ENCODE measurements at regions not wholly inside any gene's neighbourhood (a gene's known extent, or its start where the extent isn't known, plus 50 kb on each side); places are given as distances from the start of the nearest gene placed in this dataset.

DNA sequence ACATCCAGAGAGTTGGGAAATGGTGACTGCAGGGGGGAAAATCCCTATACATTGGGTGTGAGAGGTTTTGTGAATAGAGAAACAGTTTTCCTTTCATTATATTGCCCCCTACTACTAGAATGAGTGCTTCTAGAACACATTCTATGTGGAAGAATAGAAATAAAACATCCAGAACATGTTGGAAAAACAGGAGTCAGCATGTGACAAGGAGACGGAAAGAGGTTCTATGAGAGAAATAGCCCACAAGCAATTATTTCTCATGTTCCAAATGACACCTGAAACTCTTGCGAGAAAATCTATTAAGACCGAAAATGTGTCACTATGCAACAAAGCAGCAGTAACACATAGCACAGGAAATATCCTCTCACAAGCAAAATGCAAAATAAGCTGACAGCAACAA is 202.7 kb upstream of the SPOPL start:
- TF ChIP-seq, protein P1, sequence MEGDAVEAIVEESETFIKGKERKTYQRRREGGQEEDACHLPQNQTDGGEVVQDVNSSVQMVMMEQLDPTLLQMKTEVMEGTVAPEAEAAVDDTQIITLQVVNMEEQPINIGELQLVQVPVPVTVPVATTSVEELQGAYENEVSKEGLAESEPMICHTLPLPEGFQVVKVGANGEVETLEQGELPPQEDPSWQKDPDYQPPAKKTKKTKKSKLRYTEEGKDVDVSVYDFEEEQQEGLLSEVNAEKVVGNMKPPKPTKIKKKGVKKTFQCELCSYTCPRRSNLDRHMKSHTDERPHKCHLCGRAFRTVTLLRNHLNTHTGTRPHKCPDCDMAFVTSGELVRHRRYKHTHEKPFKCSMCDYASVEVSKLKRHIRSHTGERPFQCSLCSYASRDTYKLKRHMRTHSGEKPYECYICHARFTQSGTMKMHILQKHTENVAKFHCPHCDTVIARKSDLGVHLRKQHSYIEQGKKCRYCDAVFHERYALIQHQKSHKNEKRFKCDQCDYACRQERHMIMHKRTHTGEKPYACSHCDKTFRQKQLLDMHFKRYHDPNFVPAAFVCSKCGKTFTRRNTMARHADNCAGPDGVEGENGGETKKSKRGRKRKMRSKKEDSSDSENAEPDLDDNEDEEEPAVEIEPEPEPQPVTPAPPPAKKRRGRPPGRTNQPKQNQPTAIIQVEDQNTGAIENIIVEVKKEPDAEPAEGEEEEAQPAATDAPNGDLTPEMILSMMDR (IDR thresholded peaks at IDR 0.05) = no peak
- no peak for TF ChIP-seq POLR2A (IDR thresholded peaks at IDR 0.05)
- TF ChIP-seq POLR2AphosphoS5 (IDR thresholded peaks at IDR 0.05) = no peak

Measured in breast epithelium (tissue), 3 donors.